Superior temporal gyrus (tissue), 1 donor: ENCODE measurements at regions not wholly inside any gene's neighbourhood (a gene's known extent, or its start where the extent isn't known, plus 50 kb on each side); places are given as distances from the start of the nearest gene placed in this dataset.
A peak's percentile ranks its signal among the peaks of the same experiment; 100 is the strongest.
"Not testable (repeated sequence)": the region's sequence is repeated elsewhere in the genome, so short reads cannot be mapped to it uniquely, and the experiment has no call there.

ENCODE experiments used
- DNase-seq: peaks from one replicate; pipeline ENCODE4 v3.0.0-alpha.2; 2016; ENCODE audit errors: extremely low spot score

GRCh38 chr6:134787261-134787877 lies 162.5 kb downstream of the ALDH8A1 start:
- DNase-seq = no peak

- no peak for DNase-seq
Observed at GRCh38 chr6:134784336-134784735, 165.6 kb downstream of the ALDH8A1 start.

GRCh38 chr6:134778431-134778830 lies 171.5 kb downstream of the ALDH8A1 start:
- DNase-seq = no peak

GRCh38 chr6:134774201-134774638 lies 175.7 kb downstream of the ALDH8A1 start:
- DNase-seq = no peak

GRCh38 chr6:134772671-134773360 lies 177.1 kb downstream of the ALDH8A1 start:
- DNase-seq = no peak

DNA sequence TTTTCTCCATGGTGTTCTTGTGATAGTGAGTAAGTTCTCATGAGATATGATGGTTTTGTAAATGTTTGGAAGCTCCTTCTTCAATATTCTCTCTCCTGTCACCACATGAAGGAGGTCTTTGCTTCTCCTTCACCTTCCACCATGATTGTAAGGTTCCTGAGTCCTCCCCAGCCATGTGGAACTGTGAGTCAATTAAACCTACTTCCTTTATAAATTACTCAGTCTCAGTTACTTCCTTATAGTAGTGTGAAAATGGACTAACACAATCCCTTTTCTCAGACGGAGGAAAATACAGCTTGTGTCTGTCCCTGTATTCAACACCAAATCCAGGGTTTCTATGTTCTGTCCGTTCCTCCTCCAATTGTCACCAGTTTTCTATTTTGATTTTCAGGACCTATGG lies 181.0 kb downstream of the ALDH8A1 start:
- DNase-seq = no peak

DNA sequence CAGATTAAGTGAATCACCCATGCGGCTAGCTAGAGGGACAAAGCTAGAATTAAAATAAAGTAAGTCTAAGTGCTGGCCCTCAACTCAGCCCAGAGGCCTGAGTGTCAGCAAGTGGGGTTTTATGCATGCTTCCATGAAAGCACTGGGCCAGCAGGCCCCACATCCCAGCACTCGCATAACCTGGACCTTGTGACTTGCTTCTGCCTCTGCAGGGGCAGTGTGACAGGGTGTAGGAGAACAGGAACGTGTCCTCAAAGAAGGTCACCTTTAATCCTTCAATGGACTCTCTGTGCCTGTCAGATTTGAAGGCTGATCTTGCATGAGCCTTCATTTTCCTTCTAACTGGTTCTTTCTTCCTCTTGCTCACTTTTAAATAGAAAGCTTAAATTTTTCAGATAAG lies 183.4 kb downstream of the ALDH8A1 start:
- no peak for DNase-seq

- no peak for DNase-seq
Observed at GRCh38 chr6:134764741-134765140, 185.2 kb downstream of the ALDH8A1 start.

- not testable (repeated sequence) for DNase-seq
Observed at GRCh38 chr6:134763575-134763974, 186.3 kb downstream of the ALDH8A1 start.

DNA sequence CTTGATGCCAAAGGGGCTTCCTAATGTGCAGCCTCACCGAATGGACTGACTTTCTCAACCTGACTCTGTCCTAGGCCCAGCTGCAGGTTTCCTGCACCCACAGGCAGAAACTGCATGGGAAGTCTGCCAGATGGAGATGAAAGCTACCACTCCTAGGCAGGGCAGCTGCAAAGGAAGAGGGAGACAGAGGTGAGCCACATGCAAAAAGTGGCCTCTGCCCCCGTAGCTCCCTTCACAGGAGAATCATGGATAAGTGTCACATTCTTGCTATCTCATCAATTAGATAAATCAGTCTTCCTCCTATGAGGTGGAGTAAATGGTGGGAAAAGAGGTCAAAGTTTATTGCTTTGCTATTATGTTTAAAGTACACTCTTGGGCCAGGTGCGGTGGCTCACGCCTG lies 191.3 kb downstream of the ALDH8A1 start:
- no peak for DNase-seq

DNA sequence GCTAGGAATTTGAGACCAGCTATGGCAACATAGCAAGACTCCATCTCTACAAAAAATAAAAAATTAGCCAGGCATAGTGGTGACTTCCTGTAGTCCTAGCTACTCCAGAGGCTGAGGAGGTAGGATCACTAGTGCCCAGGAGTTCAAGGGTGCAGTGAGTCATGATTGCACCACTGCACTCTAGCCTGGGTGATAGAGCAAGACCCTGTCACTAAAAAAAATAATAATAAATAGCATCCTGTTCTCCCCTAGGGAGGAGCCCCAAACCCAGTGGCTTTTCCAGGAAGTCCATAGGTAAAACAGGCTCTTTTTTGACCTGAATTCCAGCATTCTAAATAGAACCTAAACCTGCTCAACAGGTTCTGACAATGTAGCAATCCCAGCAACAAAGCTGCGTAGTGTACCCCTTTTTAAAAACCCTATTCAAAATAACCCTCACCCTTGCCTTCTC lies 192.0 kb downstream of the ALDH8A1 start:
- no peak for DNase-seq

DNA sequence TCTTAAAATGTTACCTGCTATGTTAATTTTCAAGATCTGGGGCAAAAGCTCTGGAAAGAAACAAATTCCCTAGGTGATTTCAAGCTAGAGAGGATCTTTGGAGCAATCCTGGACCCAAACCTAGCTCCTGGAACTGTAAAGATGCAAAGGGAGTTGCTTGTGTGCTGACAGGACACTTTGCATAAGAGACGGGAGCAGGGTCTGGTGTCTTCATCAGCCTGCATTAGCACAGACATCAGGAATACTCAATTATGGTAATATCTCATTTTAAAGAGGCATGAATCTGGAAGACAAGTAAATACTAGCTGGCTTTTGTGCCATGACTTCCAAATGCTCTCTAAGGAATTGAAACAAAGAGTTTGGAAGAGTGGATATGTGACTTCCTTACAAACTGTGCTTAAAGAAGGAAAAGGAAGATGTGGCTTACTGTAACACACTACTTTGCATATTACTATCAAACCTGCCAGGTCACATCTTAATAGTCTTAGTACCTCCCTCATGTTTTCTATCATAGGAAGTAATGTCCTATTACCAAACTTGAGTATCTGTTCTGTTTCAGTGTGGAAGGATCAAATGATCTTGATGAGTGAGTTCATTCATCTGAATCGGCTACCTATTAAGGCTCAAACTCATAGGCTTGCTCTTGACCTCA lies 193.4 kb downstream of the ALDH8A1 start:
- no peak for DNase-seq

GRCh38 chr6:134754013-134754690 lies 195.7 kb downstream of the ALDH8A1 start:
- DNase-seq = no peak

DNA sequence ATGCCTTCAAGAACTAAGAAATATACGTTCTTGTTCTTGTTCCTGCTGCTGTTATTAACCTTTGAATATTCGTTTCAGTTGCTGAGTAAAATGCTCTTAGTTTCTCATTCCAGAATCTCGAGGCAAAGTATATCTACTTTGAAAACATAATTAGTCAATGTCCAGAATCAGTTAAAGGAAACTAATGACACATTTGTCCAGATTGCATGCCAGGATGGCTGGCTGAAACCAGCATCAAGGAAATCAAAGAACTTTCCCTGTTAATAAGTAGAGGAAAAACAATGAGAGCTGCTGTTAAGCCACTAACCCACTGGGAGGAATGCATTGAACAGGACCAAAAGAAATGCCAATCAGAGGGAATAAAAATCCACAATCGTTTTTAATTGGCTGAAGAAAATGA lies 196.9 kb downstream of the ALDH8A1 start:
- DNase-seq = no peak

DNA sequence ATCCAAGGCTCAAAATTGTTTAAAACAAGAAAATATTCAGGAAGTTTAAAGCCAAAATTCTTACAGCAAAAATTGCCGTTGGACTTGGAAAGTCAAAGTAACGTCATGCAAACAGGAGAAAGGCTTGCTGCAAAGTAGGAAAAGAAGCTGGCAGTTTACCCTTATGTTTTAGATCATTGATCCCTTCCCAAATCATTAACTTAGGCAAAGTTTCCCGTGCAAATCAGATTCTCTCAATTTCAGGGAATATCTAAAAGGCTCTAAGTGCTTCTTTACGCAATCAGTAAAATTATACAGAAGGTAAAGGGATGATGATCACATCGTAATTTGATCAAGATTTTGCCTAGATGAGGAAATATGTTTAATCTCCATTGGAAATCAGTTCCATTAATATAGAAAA lies 197.5 kb downstream of the ALDH8A1 start:
- no peak for DNase-seq

DNA sequence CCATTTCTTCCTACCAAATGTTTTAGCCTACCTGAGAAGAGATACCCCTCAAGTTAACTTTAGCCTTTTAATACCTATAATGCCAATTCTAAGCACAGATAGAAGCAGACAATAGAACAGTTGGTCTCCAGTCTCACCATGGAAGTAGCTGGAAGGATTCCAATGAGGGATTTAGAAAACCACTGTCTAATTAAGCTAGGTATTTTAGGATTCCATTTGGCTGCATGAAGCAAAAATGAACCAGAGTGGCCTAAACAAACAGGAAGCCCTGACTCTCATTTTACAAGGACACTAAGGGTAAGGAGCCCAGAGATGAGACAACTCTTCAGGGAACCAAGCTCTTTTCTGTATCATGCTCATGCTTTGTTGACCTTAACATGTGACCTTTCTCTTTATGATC lies 199.2 kb downstream of the ALDH8A1 start:
- no peak for DNase-seq

- no peak for DNase-seq
Observed at GRCh38 chr6:134748484-134748883, 201.4 kb downstream of the ALDH8A1 start.

- not testable (repeated sequence) for DNase-seq
Observed at GRCh38 chr6:134747197-134747596, 202.7 kb downstream of the ALDH8A1 start.

- no peak for DNase-seq
Observed at GRCh38 chr6:134746140-134746539, 203.8 kb downstream of the ALDH8A1 start.

DNA sequence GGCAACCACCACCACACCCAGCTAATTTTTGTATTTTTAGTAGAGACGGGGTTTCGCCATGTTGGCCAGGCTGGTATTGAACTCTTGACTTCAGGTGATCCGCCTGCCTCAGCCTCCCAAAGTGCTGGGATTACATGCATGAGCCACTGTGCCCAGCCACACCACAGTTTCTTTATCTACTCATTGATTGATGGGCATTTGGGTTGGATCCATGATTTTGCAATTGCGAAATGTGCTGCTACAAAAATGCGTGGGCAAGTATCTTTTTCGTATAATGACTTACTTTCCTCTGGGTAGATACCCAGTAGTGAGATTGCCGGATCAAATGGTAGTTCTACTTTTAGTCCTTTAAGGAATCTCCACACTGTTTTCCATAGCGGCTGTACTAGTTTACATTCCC lies 204.7 kb downstream of the ALDH8A1 start:
- not testable (repeated sequence) for DNase-seq

DNA sequence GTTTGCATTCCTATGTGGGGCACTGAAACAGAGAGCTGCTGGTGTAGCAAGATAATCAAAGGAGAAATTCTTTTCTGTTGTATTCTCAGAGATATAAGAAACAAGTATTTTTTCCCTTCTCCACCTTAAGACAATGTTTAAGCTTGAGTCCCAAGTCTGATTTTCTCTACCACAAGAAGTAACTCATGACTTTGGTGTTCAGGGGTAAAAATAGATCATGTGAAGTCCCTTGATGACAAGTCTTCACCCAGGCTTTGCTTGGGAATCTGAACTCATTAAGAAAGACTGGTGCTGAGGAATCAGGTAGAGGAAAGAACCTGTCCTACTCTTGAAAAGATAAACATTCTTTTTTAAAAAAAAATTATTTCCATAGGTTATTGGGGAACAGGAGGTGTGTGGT lies 205.6 kb downstream of the ALDH8A1 start:
- DNase-seq = no peak

DNA sequence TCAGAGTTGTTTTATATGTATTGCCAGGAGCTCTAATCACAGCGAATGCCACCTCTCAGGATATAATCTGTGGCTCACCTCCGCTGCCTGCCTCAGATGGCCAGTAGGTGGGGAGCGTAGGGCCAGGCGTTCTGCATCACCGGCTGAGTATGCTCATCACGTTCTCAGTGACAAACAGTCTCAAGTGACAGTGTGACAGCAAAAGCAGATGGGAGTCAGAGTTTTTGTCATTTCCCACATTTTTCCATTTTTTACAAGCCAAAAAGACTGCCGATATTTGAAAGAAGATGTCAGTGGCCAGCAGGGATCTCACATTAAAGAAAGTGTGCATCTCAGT lies 208.7 kb downstream of the ALDH8A1 start:
- peak; percentile 78 for DNase-seq
